ENCODE measurements at regions not wholly inside any gene's neighbourhood (a gene's known extent, or its start where the extent isn't known, plus 50 kb on each side); places are given as distances from the start of the nearest gene placed in this dataset.

DNA sequence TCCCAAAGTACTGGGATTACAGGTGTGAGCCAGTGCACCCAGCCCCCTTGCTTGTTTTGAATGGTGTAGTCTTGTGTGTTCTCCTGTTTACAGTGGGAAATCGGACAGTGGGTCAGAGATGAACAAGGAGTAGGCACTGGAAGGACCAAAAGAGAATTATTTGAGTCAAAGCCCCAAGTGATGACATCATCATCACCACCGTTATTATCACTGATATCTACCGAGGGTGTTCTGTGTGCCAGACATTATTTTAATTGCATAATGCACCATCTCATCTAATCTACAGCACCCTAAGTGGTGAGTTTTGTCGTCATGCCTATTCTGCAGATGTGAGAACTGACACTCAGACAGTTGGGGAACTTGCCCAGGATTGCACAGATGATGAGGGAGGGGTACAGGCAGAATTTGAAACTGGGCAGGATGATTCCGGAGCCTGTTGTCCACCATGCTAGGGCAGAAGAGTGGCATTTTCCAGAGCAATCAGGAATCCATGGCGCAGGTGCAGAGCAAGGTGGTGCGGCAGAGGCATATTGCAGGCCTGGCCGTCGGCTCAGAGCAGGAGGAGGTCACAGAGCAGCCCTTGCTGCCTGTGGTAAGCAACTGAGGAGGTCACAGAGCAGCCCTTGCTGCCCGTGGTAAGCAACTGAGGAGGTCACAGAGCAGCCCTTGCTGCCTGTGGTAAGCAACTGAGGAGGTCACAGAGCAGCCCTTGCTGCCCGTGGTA lies 137.0 kb upstream of the HDAC4 start:
- Histone ChIP-seq H3K9me3 (no peaks in the 10 kb centered on the region), H3K27ac (no peak overlapping the region), H3K36me3 (no peaks in the 10 kb centered on the region), H3K27me3 (peaks cover 14% of the 10 kb centered on the region), H3K4me3 (ENCODE audit: low read depth in 1 of 2, low read length in 1 of 2) (no peak overlapping the region), H3K4me1 (ENCODE audit: control insufficient read depth in 1 of 2, insufficient read depth in 1 of 2, low read depth in 1 of 2, low read length in 1 of 2) (peaks cover 6 to 10% of the 10 kb centered on the region in 2 experiments)
- TF ChIP-seq, protein P1, sequence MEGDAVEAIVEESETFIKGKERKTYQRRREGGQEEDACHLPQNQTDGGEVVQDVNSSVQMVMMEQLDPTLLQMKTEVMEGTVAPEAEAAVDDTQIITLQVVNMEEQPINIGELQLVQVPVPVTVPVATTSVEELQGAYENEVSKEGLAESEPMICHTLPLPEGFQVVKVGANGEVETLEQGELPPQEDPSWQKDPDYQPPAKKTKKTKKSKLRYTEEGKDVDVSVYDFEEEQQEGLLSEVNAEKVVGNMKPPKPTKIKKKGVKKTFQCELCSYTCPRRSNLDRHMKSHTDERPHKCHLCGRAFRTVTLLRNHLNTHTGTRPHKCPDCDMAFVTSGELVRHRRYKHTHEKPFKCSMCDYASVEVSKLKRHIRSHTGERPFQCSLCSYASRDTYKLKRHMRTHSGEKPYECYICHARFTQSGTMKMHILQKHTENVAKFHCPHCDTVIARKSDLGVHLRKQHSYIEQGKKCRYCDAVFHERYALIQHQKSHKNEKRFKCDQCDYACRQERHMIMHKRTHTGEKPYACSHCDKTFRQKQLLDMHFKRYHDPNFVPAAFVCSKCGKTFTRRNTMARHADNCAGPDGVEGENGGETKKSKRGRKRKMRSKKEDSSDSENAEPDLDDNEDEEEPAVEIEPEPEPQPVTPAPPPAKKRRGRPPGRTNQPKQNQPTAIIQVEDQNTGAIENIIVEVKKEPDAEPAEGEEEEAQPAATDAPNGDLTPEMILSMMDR (IDR thresholded peaks at IDR 0.05) = no peak

DNA sequence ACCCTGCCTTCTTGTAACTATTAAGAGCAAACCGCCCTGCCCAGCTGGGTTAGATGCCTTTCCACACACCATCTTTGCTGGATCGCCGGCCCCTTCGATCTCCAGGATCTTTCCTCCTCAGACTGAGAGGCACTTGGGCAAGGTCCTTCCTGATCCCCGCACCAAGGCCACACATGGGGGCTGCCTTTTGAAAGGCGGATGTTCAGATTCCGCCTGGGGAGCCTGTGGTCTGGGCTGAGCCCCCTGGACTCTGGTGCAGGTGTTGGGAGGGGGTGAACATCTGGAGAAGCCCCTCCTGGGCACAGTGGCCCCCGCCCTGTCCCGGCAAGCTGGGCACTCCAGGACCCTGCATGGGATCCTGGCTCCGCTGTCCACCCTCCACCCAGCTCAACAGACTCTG lies 135.4 kb upstream of the HDAC4 start:
- no peak overlapping the region for H3K4me3 ChIP-seq (ENCODE audit: low read depth in 1 of 2, low read length in 1 of 2)
- no peak overlapping the region for H3K27ac ChIP-seq
- peaks cover 6 to 14% of the 10 kb centered on the region in 2 experiments for H3K4me1 ChIP-seq (ENCODE audit: control insufficient read depth in 1 of 2, insufficient read depth in 1 of 2, low read depth in 1 of 2, low read length in 1 of 2)
- H3K9me3 ChIP-seq = no peaks in the 10 kb centered on the region
- H3K27me3 ChIP-seq = peaks cover 7% of the 10 kb centered on the region
- TF ChIP-seq, protein P1 (IDR thresholded peaks at IDR 0.05) = no peak
- no peaks in the 10 kb centered on the region for H3K36me3 ChIP-seq

DNA sequence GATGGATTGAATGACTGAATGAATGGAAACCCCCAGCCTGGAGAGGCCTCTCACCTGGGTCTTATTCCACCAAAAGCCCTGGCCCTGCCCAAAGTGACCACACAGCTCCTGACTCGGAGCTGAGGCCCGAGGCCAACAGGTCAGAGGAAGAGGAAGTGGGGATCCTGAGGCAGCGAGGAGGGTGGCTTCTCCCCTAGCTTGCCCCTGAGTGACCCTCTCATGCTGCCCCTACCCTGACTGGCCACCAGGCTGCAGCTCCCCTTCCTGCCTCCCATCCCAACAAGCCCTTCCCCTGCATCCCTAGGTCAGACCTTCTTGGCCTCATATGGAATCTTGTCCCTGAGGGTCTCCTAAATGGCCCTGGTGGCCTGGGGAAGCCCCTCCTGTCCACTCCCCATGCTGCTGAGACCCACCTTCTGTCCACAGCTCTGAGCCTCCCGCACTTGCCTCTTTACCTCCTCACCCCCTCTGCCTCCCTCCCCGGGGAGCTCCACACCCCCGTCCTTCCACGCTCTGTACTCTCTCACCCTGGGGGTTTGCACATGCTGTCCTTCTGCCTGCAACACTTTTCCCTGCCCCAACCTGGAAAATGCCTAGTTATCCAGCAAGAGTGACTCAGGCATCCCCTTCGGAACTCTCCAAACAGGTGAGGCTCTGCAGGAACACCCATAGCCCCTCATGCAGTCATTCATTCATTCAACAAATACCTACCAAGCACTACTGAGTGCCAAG lies 134.8 kb upstream of the HDAC4 start:
- no peaks in the 10 kb centered on the region for H3K9me3 ChIP-seq
- peaks cover 6 to 14% of the 10 kb centered on the region in 2 experiments for H3K4me1 ChIP-seq (ENCODE audit: control insufficient read depth in 1 of 2, insufficient read depth in 1 of 2, low read depth in 1 of 2, low read length in 1 of 2)
- no peak overlapping the region for H3K27ac ChIP-seq
- no peak overlapping the region for H3K4me3 ChIP-seq (ENCODE audit: low read depth in 1 of 2, low read length in 1 of 2)
- H3K36me3 ChIP-seq = no peaks in the 10 kb centered on the region
- peaks cover 6% of the 10 kb centered on the region for H3K27me3 ChIP-seq
- TF ChIP-seq, protein P1 (IDR thresholded peaks at IDR 0.05) = no peak

DNA sequence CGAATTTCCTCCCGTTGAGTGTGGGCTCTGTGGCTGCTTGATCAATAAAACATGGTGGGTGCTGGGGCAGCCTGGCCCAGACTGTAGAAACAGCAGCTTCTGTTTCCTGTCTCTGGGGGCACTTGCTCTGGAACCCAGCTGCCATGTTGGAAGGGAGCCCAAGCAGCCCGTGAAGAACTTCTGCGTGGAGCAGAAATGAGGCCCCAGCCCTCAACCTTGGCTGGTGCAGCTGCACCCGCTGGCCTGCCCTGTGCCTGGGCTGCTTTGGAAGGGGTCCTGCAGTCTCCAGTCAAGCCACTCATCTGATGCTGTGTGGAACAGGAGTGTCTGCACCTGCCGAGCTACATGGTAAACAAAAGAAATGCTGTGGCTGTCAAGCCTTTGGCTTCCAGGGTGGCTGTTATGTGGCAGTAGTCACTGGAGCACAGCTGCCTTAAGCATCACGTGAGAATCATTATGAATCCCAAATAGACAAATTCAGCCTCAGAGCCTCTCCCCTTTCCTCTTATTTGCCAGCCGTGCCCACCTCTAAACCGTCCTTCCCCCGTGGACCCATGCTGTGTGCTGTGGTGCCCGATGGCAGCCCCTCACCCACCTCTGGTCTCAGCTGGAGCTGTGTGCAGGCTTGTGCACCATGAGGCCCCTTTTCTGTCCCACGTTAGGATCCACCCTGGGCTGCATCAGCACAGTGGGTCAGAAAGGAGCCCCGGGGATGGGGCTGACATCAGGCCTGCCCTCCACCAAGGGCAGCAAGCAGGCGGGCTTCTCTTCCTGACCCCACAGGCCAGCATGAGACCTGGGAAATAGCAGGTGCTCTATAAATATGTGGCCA lies 134.0 kb upstream of the HDAC4 start:
- TF ChIP-seq, protein P1 (IDR thresholded peaks at IDR 0.05) = no peak
- Histone ChIP-seq H3K9me3 (no peaks in the 10 kb centered on the region), H3K27me3 (no peaks in the 10 kb centered on the region), H3K27ac (no peak overlapping the region), H3K36me3 (no peaks in the 10 kb centered on the region), H3K4me1 (ENCODE audit: control insufficient read depth in 1 of 2, insufficient read depth in 1 of 2, low read depth in 1 of 2, low read length in 1 of 2) (peaks cover 6 to 14% of the 10 kb centered on the region in 2 experiments), H3K4me3 (ENCODE audit: low read depth in 1 of 2, low read length in 1 of 2) (no peak overlapping the region)

DNA sequence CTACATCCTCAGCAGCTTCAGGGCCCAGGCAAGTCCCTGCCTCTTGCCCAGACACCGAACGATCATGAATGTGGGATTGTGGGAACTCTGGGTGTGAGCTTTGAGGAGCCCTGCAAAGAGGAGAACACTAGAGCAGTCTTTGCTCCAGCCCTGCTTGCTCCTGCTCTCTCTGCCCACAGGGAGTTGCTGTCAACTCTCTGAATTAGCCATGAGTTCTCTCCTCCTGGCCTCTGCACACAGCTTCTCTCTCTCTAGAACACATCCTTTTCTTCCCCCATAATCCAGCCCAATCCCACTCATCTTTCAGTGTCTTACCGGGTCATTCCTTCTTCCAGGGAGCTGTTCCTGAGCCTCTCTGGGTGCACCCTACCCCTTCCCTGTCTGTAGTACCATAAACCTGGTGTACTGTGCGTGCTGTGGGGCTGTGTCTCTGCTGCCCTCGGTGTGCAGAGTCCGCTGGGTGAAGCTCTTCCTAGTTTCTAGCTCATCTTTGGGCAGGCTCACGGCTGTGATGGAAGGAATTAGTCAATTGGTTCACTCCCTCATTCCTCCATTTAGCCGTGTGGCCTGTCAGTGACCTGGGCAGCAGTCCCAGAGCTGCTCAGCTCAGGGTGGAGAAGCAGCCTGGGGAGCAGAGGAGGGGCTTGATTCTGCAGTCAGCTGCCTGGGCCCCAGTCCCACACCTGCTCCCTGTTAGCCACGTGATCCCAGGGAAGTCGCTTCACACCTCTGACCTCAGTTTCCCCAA lies 132.9 kb upstream of the HDAC4 start:
- Histone ChIP-seq H3K27me3 (no peaks in the 10 kb centered on the region), H3K27ac (no peak overlapping the region), H3K4me1 (ENCODE audit: control insufficient read depth in 1 of 2, insufficient read depth in 1 of 2, low read depth in 1 of 2, low read length in 1 of 2) (peaks cover 6 to 14% of the 10 kb centered on the region in 2 experiments), H3K9me3 (no peaks in the 10 kb centered on the region), H3K36me3 (no peaks in the 10 kb centered on the region), H3K4me3 (ENCODE audit: low read depth in 1 of 2, low read length in 1 of 2) (no peak overlapping the region)
- TF ChIP-seq, protein P1 (IDR thresholded peaks at IDR 0.05) = no peak
